ENCODE measurements at regions not wholly inside any gene's neighbourhood (a gene's known extent, or its start where the extent isn't known, plus 50 kb on each side); places are given as distances from the start of the nearest gene placed in this dataset.
A peak's percentile ranks its signal among the peaks of the same experiment; 100 is the strongest.

- DNase-seq (ENCODE audit: extremely low read depth in 1 of 11, low read depth in 9 of 11, low spot score in 4 of 11): no peak
Measured at GRCh38 chr9:77084094-77084493, 64.6 kb downstream of the FOXB2 start.

- DNase-seq (ENCODE audit: extremely low read depth in 1 of 11, low read depth in 9 of 11, low spot score in 4 of 11): no peak
Measured at GRCh38 chr9:77085416-77085815, 66.0 kb downstream of the FOXB2 start.

DNA sequence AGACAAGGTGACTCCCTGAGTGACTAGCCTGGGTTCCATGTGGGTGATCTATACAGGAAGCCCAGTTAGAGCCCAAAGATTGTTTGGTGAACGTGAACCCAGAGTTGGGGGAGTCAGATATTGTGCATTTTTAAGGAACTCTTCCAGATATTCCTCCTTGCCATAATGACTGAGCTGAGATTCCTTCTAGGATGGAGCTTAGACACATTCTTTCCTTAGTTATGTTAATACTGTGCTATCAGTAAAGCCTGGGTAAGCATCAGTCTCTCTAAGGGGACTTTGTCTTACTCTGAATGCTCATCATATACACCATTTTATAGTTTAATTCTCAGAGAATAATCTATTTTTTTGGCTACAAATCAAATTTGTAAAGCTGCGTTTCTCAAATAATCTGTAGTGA, 68.1 kb downstream of the FOXB2 start:
- DNase-seq (ENCODE audit: extremely low read depth in 1 of 11, low read depth in 9 of 11, low spot score in 4 of 11): no peak

DNA sequence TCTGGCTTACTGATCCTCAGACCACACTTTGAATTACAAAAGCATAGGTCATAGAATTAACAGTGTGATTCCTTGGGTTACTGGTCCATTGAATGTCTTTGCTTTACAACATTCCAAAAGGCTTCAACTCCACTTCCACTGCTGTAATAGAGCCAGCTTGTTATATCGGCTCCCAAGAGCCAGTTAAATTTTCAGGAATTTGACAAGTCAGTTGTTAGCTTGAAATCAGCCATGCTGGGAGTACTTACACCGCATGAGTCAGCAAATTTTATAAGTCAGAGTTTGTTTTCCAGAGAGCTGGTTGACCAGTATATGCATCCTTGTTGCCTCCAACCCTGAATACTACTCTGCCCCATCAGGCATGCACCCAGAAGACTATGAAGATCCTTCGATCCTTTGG, 73.1 kb downstream of the FOXB2 start:
- peak in 5 of 11 donors; percentile 4 to 22 (median 18) for DNase-seq (ENCODE audit: extremely low read depth in 1 of 11, low read depth in 9 of 11, low spot score in 4 of 11)

- DNase-seq (ENCODE audit: extremely low read depth in 1 of 11, low read depth in 9 of 11, low spot score in 4 of 11): no peak
Measured at GRCh38 chr9:77094150-77094549, 74.7 kb downstream of the FOXB2 start.

GRCh38 chr9:77097335-77097734, 77.9 kb downstream of the FOXB2 start:
- no peak for DNase-seq (ENCODE audit: extremely low read depth in 1 of 11, low read depth in 9 of 11, low spot score in 4 of 11)

- DNase-seq (ENCODE audit: extremely low read depth in 1 of 11, low read depth in 9 of 11, low spot score in 4 of 11): peak in 3 of 11 donors; percentile 1 to 9 (median 5)
Measured at GRCh38 chr9:77099388-77099787, 77.9 kb upstream of the VPS13A start.

DNA sequence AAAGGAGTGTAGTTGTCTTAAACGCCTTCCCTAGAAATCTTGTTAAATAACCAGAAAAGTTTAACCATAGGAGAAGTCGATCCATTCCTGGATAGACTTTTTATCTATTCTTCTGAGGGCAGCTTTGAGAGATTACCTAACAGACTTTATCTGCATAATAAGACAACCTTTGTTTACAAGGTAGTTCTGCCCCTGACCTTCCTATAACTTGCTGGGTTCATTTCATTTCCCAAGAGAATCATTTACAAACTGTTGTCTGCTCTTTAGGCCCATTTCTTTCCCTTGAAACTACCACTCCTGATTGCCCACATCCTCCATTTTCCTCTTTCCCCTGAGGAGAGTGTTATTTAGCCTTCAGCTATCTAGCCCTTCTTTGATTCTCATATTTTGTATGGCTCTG, 65.9 kb upstream of the VPS13A start:
- DNase-seq (ENCODE audit: extremely low read depth in 1 of 11, low read depth in 9 of 11, low spot score in 4 of 11): no peak

GRCh38 chr9:77125665-77126064, 51.7 kb upstream of the VPS13A start:
- DNase-seq (ENCODE audit: extremely low read depth in 1 of 11, low read depth in 9 of 11, low spot score in 4 of 11): no peak

- no peak for DNase-seq (ENCODE audit: extremely low read depth in 1 of 11, low read depth in 9 of 11, low spot score in 4 of 11)
Measured at GRCh38 chr9:77127071-77127470, 50.3 kb upstream of the VPS13A start.

Measured in renal cortex interstitium (tissue), 11 donors.